Stimulated activated CD4-positive, alpha-beta T cell treated with anti-CD3 and anti-CD28 coated beads, Interleukin-4, amount 100 ng/mL, for 24 hours (primary cell): ENCODE measurements at regions not wholly inside any gene's neighbourhood (a gene's known extent, or its start where the extent isn't known, plus 50 kb on each side); places are given as distances from the start of the nearest gene placed in this dataset.

Experiments used
- DNase-seq: peaks from one replicate; pipeline ENCODE4 v3.0.0-alpha.2; 2020

GRCh38 chr13:87614276-87614675, 56.9 kb upstream of the SLITRK5 start:
- DNase-seq = no peak
